ENCODE measurements at regions not wholly inside any gene's neighbourhood (a gene's known extent, or its start where the extent isn't known, plus 50 kb on each side); places are given as distances from the start of the nearest gene placed in this dataset.

DNA sequence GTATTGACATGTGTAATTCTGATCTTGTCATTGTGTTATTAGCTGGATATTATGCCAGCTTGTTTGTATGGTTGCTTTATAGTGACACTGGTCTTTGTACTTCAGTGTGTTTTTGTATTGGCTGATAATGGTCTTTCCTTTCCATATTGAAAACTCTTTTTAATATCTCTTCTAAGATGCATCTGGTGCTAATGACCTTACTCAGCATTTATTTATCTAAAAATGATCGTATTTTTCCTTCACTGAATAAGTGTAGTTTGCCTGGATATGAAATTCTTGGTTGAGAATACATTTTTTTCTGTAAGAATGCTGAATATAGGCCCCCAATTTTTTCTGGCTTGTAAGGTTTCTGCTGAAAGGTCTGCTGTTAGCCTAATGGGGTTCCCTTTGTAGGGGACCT lies 465.5 kb upstream of the TMPRSS15 start:
- Histone ChIP-seq H3K36me3 (no peaks in the 10 kb centered on the region), H3K4me1 (no peaks in the 10 kb centered on the region), H3K9me3 (peaks cover 0 to 4% (median 0%) of the 10 kb centered on the region in 4 donors), H3K4me3 (no peak overlapping the region), H3K27me3 (no peaks in the 10 kb centered on the region), H3K27ac (replicated peaks in 1 of 4) (no peak overlapping the region)
- intact Hi-C loops (cut with DNase I): no loop called here
- WGBS: 0% methylated on average over 1 of the region's 1 CpG
- DNase-seq (ENCODE audit: extremely low spot score): no peak
- TF ChIP-seq POLR2A (IDR thresholded peaks at IDR 0.05; ENCODE audit: low read depth) (no peak), EP300 (IDR thresholded peaks at IDR 0.05) (no peak), POLR2AphosphoS5 (IDR thresholded peaks at IDR 0.05) (no peak)
- TF ChIP-seq, protein P1, sequence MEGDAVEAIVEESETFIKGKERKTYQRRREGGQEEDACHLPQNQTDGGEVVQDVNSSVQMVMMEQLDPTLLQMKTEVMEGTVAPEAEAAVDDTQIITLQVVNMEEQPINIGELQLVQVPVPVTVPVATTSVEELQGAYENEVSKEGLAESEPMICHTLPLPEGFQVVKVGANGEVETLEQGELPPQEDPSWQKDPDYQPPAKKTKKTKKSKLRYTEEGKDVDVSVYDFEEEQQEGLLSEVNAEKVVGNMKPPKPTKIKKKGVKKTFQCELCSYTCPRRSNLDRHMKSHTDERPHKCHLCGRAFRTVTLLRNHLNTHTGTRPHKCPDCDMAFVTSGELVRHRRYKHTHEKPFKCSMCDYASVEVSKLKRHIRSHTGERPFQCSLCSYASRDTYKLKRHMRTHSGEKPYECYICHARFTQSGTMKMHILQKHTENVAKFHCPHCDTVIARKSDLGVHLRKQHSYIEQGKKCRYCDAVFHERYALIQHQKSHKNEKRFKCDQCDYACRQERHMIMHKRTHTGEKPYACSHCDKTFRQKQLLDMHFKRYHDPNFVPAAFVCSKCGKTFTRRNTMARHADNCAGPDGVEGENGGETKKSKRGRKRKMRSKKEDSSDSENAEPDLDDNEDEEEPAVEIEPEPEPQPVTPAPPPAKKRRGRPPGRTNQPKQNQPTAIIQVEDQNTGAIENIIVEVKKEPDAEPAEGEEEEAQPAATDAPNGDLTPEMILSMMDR (IDR thresholded peaks at IDR 0.05): no peak

DNA sequence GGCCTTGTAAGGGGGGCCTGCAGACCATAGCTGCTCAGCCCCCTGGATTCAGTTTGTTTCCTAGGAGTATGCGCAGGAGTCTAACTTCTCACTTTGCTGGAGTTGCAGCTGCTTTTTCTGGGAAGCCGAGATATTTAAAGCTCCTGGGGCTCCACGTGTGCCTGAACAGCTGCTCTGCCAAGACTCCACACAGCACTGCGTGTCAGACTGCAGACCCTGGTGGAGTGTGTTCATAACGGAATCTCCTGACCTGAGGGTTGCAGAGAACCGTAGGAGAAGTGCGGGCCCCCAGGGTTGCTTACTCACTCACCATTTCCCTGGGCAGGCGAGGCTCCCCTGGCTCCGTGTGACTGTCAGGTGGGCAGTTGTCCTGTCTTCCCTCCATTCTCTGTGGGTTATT lies 474.3 kb upstream of the TMPRSS15 start:
- intact Hi-C loops (cut with DNase I): no loop called here
- H3K27ac ChIP-seq (replicated peaks in 1 of 4): no peak overlapping the region
- H3K27me3 ChIP-seq: no peaks in the 10 kb centered on the region
- peaks cover 0 to 8% (median 0%) of the 10 kb centered on the region in 4 donors for H3K4me1 ChIP-seq
- peaks cover 0 to 8% (median 3%) of the 10 kb centered on the region in 4 donors for H3K9me3 ChIP-seq
- DNase-seq (ENCODE audit: extremely low spot score): no peak
- no peaks in the 10 kb centered on the region for H3K36me3 ChIP-seq
- TF ChIP-seq, protein P1 (IDR thresholded peaks at IDR 0.05): no peak
- no peak for TF ChIP-seq EP300 (IDR thresholded peaks at IDR 0.05)
- TF ChIP-seq POLR2A (IDR thresholded peaks at IDR 0.05; ENCODE audit: low read depth): no peak
- TF ChIP-seq POLR2AphosphoS5 (IDR thresholded peaks at IDR 0.05): no peak
- WGBS: 78% methylated on average over 5 of the region's 9 CpGs
- H3K4me3 ChIP-seq: no peak overlapping the region

- no peaks in the 10 kb centered on the region for H3K36me3 ChIP-seq
- intact Hi-C loops (cut with DNase I): no loop called here
- no peak for DNase-seq (ENCODE audit: extremely low spot score)
- WGBS: 76% methylated on average over 4 of the region's 4 CpGs
- TF ChIP-seq POLR2A (IDR thresholded peaks at IDR 0.05; ENCODE audit: low read depth): no peak
- H3K4me1 ChIP-seq: no peaks in the 10 kb centered on the region
- H3K27me3 ChIP-seq: no peaks in the 10 kb centered on the region
- H3K4me3 ChIP-seq: no peak overlapping the region
- H3K27ac ChIP-seq (replicated peaks in 1 of 4): no peak overlapping the region
- H3K9me3 ChIP-seq: no peaks in the 10 kb centered on the region
These were observed 484.5 kb upstream of the TMPRSS15 start for GRCh38 chr21:18887922-18888602.

GRCh38 chr21:18893406-18893805 lies 489.8 kb upstream of the TMPRSS15 start:
- no peaks in the 10 kb centered on the region for H3K36me3 ChIP-seq
- H3K27ac ChIP-seq (replicated peaks in 1 of 4): no peak overlapping the region
- no peak overlapping the region for H3K4me3 ChIP-seq
- WGBS: 67% methylated on average over 2 of the region's 2 CpGs
- H3K27me3 ChIP-seq: no peaks in the 10 kb centered on the region
- DNase-seq (ENCODE audit: extremely low spot score): no peak
- no peaks in the 10 kb centered on the region for H3K4me1 ChIP-seq
- intact Hi-C loops (cut with DNase I): no loop called here
- TF ChIP-seq POLR2A (IDR thresholded peaks at IDR 0.05; ENCODE audit: low read depth): no peak
- no peak for TF ChIP-seq POLR2AphosphoS5 (IDR thresholded peaks at IDR 0.05)
- no peaks in the 10 kb centered on the region for H3K9me3 ChIP-seq

DNA sequence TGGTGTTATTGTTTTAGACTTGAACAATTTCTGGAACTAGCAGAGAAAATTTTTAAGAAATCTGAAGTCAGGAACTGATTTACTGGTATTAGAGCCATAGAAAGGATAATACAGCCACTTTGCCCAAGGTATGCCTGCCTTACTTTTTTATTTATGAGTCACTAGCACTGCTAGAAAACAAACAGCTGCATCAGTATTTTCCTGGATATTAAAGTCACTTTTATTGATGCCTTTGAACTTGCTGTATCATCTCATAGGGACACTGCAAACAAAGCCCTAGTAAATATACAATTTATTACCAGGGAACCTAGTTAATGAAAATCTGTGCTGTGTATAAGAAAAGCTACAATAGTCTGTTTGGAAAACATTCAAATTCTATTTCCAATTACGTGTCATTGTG lies 490.8 kb upstream of the TMPRSS15 start:
- TF ChIP-seq EP300 (IDR thresholded peaks at IDR 0.05): no peak
- TF ChIP-seq, protein P1 (IDR thresholded peaks at IDR 0.05): no peak
- TF ChIP-seq POLR2A (IDR thresholded peaks at IDR 0.05; ENCODE audit: low read depth): no peak
- TF ChIP-seq POLR2AphosphoS5 (IDR thresholded peaks at IDR 0.05): no peak
- WGBS: 0% methylated on average over 1 of the region's 1 CpG
- no peak for DNase-seq (ENCODE audit: extremely low spot score)
- no peaks in the 10 kb centered on the region for H3K36me3 ChIP-seq
- H3K9me3 ChIP-seq: no peaks in the 10 kb centered on the region
- no peaks in the 10 kb centered on the region for H3K4me1 ChIP-seq
- intact Hi-C loops (cut with DNase I): no loop called here
- no peak overlapping the region for H3K4me3 ChIP-seq
- H3K27ac ChIP-seq (replicated peaks in 1 of 4): no peak overlapping the region
- no peaks in the 10 kb centered on the region for H3K27me3 ChIP-seq

GRCh38 chr21:18899261-18899660 lies 495.7 kb upstream of the TMPRSS15 start:
- no peaks in the 10 kb centered on the region for H3K36me3 ChIP-seq
- no peaks in the 10 kb centered on the region for H3K4me1 ChIP-seq
- no peaks in the 10 kb centered on the region for H3K9me3 ChIP-seq
- intact Hi-C loops (cut with DNase I): no loop called here
- no peaks in the 10 kb centered on the region for H3K27me3 ChIP-seq
- no peak overlapping the region for H3K4me3 ChIP-seq
- no peak overlapping the region for H3K27ac ChIP-seq (replicated peaks in 1 of 4)
- DNase-seq (ENCODE audit: extremely low spot score): no peak
- TF ChIP-seq EP300 (IDR thresholded peaks at IDR 0.05): no peak
- TF ChIP-seq POLR2AphosphoS5 (IDR thresholded peaks at IDR 0.05): no peak
- TF ChIP-seq, protein P1 (IDR thresholded peaks at IDR 0.05): no peak
- TF ChIP-seq POLR2A (IDR thresholded peaks at IDR 0.05; ENCODE audit: low read depth): no peak
